ENCODE measurements at regions not wholly inside any gene's neighbourhood (a gene's known extent, or its start where the extent isn't known, plus 50 kb on each side); places are given as distances from the start of the nearest gene placed in this dataset.

DNA sequence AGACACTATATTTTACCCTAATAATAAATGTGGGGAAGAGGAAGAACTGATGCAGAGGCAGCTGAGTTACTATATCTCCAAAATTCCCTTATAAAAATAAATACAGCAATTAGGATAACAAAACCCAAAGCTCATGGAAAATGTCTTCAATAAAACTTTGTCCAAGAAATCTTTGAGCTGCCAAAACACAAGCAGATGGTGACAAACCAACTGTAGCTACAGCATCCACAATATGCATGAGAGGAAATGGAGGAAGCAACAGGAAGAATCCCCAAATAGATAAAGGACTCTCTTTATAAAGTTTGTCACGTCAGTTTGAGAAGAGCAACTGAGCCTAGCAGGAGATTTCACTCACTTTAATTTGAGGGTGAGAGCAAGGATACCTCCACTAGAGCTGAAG lies 638.2 kb downstream of the IGSF11 start:
- DNase-seq: no peak
- H3K9ac ChIP-seq (ENCODE audit: low read length): no peak overlapping the region
- no peaks in the 10 kb centered on the region for H4K20me1 ChIP-seq (ENCODE audit: insufficient read depth, low read length)
- H3K4me2 ChIP-seq (ENCODE audit: low read depth, low read length): no peak overlapping the region
- H3K9me3 ChIP-seq (replicated peaks; ENCODE audit: insufficient read depth, low read length): no peaks in the 10 kb centered on the region
- TF ChIP-seq, protein P1, sequence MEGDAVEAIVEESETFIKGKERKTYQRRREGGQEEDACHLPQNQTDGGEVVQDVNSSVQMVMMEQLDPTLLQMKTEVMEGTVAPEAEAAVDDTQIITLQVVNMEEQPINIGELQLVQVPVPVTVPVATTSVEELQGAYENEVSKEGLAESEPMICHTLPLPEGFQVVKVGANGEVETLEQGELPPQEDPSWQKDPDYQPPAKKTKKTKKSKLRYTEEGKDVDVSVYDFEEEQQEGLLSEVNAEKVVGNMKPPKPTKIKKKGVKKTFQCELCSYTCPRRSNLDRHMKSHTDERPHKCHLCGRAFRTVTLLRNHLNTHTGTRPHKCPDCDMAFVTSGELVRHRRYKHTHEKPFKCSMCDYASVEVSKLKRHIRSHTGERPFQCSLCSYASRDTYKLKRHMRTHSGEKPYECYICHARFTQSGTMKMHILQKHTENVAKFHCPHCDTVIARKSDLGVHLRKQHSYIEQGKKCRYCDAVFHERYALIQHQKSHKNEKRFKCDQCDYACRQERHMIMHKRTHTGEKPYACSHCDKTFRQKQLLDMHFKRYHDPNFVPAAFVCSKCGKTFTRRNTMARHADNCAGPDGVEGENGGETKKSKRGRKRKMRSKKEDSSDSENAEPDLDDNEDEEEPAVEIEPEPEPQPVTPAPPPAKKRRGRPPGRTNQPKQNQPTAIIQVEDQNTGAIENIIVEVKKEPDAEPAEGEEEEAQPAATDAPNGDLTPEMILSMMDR (IDR thresholded peaks at IDR 0.05; ENCODE audit: low read length): no peak
- TF ChIP-seq EZH2 (optimal IDR thresholded peaks at IDR 0.05; ENCODE audit: low read depth, low read length) (no peak), EZH2phosphoT487 (IDR thresholded peaks at IDR 0.05; ENCODE audit: low read length) (no peak)
- no peak overlapping the region for H3K4me3 ChIP-seq (ENCODE audit: low read length)
- H3K27ac ChIP-seq (ENCODE audit: low read length): no peak overlapping the region
- no peaks in the 10 kb centered on the region for H3K27me3 ChIP-seq (replicated peaks; ENCODE audit: insufficient read depth, low read length)
- H2AFZ ChIP-seq (ENCODE audit: low read length): no peak overlapping the region
- no peaks in the 10 kb centered on the region for H3F3A ChIP-seq (ENCODE audit: insufficient read depth, low read length)
- H3K4me1 ChIP-seq (ENCODE audit: low read length): no peaks in the 10 kb centered on the region
- no peaks in the 10 kb centered on the region for H3K36me3 ChIP-seq (replicated peaks; ENCODE audit: insufficient read depth, low read length)
- H3K79me2 ChIP-seq (ENCODE audit: low read length): no peaks in the 10 kb centered on the region
- H3K9me2 ChIP-seq (replicated peaks; ENCODE audit: insufficient read depth, low read length): no peaks in the 10 kb centered on the region

- Histone ChIP-seq H3F3A (ENCODE audit: insufficient read depth, low read length) (no peaks in the 10 kb centered on the region), H2AFZ (ENCODE audit: low read length) (no peak overlapping the region), H3K4me1 (ENCODE audit: low read length) (no peaks in the 10 kb centered on the region), H4K20me1 (ENCODE audit: insufficient read depth, low read length) (no peaks in the 10 kb centered on the region), H3K79me2 (ENCODE audit: low read length) (no peaks in the 10 kb centered on the region), H3K4me3 (ENCODE audit: low read length) (no peak overlapping the region), H3K27me3 (replicated peaks; ENCODE audit: insufficient read depth, low read length) (no peaks in the 10 kb centered on the region), H3K9ac (ENCODE audit: low read length) (no peak overlapping the region), H3K4me2 (ENCODE audit: low read depth, low read length) (no peak overlapping the region), H3K36me3 (replicated peaks; ENCODE audit: insufficient read depth, low read length) (no peaks in the 10 kb centered on the region), H3K27ac (ENCODE audit: low read length) (no peak overlapping the region), H3K9me3 (replicated peaks; ENCODE audit: insufficient read depth, low read length) (no peaks in the 10 kb centered on the region), H3K9me2 (replicated peaks; ENCODE audit: insufficient read depth, low read length) (no peaks in the 10 kb centered on the region)
- TF ChIP-seq EZH2 (optimal IDR thresholded peaks at IDR 0.05; ENCODE audit: low read depth, low read length): no peak
- TF ChIP-seq EZH2phosphoT487 (IDR thresholded peaks at IDR 0.05; ENCODE audit: low read length): no peak
- TF ChIP-seq, protein P1 (IDR thresholded peaks at IDR 0.05; ENCODE audit: low read length): no peak
- no peak for DNase-seq
Observed at GRCh38 chr3:118400086-118400485, 634.6 kb downstream of the IGSF11 start.

GRCh38 chr3:118400886-118401285 lies 633.8 kb downstream of the IGSF11 start:
- Histone ChIP-seq H3F3A (ENCODE audit: insufficient read depth, low read length) (no peaks in the 10 kb centered on the region), H3K36me3 (replicated peaks; ENCODE audit: insufficient read depth, low read length) (no peaks in the 10 kb centered on the region), H2AFZ (ENCODE audit: low read length) (no peak overlapping the region), H3K4me1 (ENCODE audit: low read length) (no peaks in the 10 kb centered on the region), H3K79me2 (ENCODE audit: low read length) (no peaks in the 10 kb centered on the region), H3K9me3 (replicated peaks; ENCODE audit: insufficient read depth, low read length) (no peaks in the 10 kb centered on the region), H3K27me3 (replicated peaks; ENCODE audit: insufficient read depth, low read length) (no peaks in the 10 kb centered on the region), H3K4me3 (ENCODE audit: low read length) (no peak overlapping the region), H4K20me1 (ENCODE audit: insufficient read depth, low read length) (no peaks in the 10 kb centered on the region), H3K27ac (ENCODE audit: low read length) (no peak overlapping the region), H3K9ac (ENCODE audit: low read length) (no peak overlapping the region), H3K4me2 (ENCODE audit: low read depth, low read length) (no peak overlapping the region), H3K9me2 (replicated peaks; ENCODE audit: insufficient read depth, low read length) (no peaks in the 10 kb centered on the region)
- no peak for DNase-seq
- TF ChIP-seq EZH2phosphoT487 (IDR thresholded peaks at IDR 0.05; ENCODE audit: low read length) (no peak), EZH2 (optimal IDR thresholded peaks at IDR 0.05; ENCODE audit: low read depth, low read length) (no peak)
- TF ChIP-seq, protein P1 (IDR thresholded peaks at IDR 0.05; ENCODE audit: low read length): no peak

All from MM.1S (cell line).